ENCODE measurements at regions not wholly inside any gene's neighbourhood (a gene's known extent, or its start where the extent isn't known, plus 50 kb on each side); places are given as distances from the start of the nearest gene placed in this dataset.

- no peak for TF ChIP-seq ZBTB33 (IDR thresholded peaks at IDR 0.05)
Measured at GRCh38 chr4:26050671-26051070, 136.7 kb downstream of the SMIM20 start (continued).

GRCh38 chr4:26051240-26051639 is 137.2 kb downstream of the SMIM20 start:
- WGBS: 86% methylated on average over 7 of the region's 7 CpGs
- Histone ChIP-seq H3K9me3 (ENCODE audit: control insufficient read depth in 4 of 4, low read length in 3 of 4) (no peaks in the 10 kb centered on the region), H3K4me3 (ENCODE audit: low read depth in 1 of 3, low read length in 3 of 3) (no peak overlapping the region), H3K9ac (ENCODE audit: low read depth in 1 of 2, low read length in 2 of 2) (no peak overlapping the region), H3K27me3 (ENCODE audit: control insufficient read depth in 4 of 4, insufficient read depth in 4 of 4, low read length in 3 of 4) (peaks cover 0 to 4% (median 0%) of the 10 kb centered on the region in 4 donors), H3K36me3 (ENCODE audit: control insufficient read depth in 4 of 4, insufficient read depth in 3 of 4, low read depth in 1 of 4, low read length in 3 of 4) (no peaks in the 10 kb centered on the region), H3K27ac (ENCODE audit: low read depth in 1 of 2, low read length in 2 of 2) (no peak overlapping the region), H3K4me1 (ENCODE audit: control insufficient read depth in 4 of 4, insufficient read depth in 4 of 4, low read length in 3 of 4) (peaks cover 0 to 2% (median 0%) of the 10 kb centered on the region in 4 donors)
- TF ChIP-seq TAF1 (conservative IDR thresholded peaks at IDR 0.05): no peak
- no peak for TF ChIP-seq RXRA (IDR thresholded peaks at IDR 0.05)
- TF ChIP-seq HNF4A (conservative IDR thresholded peaks at IDR 0.05): no peak
- no peak for TF ChIP-seq MAX (IDR thresholded peaks at IDR 0.05)
- TF ChIP-seq HNF4G (IDR thresholded peaks at IDR 0.05): no peak
- no peak for TF ChIP-seq JUND (IDR thresholded peaks at IDR 0.05)
- TF ChIP-seq GABPA (IDR thresholded peaks at IDR 0.05 in 1 of 2, conservative IDR thresholded peaks at IDR 0.05 in 1 of 2): no peak
- DNase-seq (ENCODE audit: low spot score): no peak

- Histone ChIP-seq H3K36me3 (ENCODE audit: control insufficient read depth in 4 of 4, insufficient read depth in 3 of 4, low read depth in 1 of 4, low read length in 3 of 4) (no peaks in the 10 kb centered on the region), H3K27me3 (ENCODE audit: control insufficient read depth in 4 of 4, insufficient read depth in 4 of 4, low read length in 3 of 4) (peaks cover 0 to 4% (median 0%) of the 10 kb centered on the region in 4 donors), H3K4me1 (ENCODE audit: control insufficient read depth in 4 of 4, insufficient read depth in 4 of 4, low read length in 3 of 4) (peaks cover 0 to 5% (median under 1%) of the 10 kb centered on the region in 4 donors), H3K4me3 (ENCODE audit: low read depth in 1 of 3, low read length in 3 of 3) (no peak overlapping the region), H3K9ac (ENCODE audit: low read depth in 1 of 2, low read length in 2 of 2) (no peak overlapping the region), H3K9me3 (ENCODE audit: control insufficient read depth in 4 of 4, low read length in 3 of 4) (no peaks in the 10 kb centered on the region), H3K27ac (ENCODE audit: low read depth in 1 of 2, low read length in 2 of 2) (no peak overlapping the region)
- WGBS: 86% methylated on average over 9 of the region's 9 CpGs
- no peak for DNase-seq (ENCODE audit: low spot score)
- no peak for TF ChIP-seq ZBTB33 (IDR thresholded peaks at IDR 0.05)
- no peak for TF ChIP-seq HNF4G (IDR thresholded peaks at IDR 0.05)
- no peak for TF ChIP-seq TAF1 (conservative IDR thresholded peaks at IDR 0.05)
- TF ChIP-seq FOXA2 (IDR thresholded peaks at IDR 0.05): no peak
- TF ChIP-seq GABPA (IDR thresholded peaks at IDR 0.05 in 1 of 2, conservative IDR thresholded peaks at IDR 0.05 in 1 of 2): no peak
- TF ChIP-seq HNF4A (conservative IDR thresholded peaks at IDR 0.05): no peak
- no peak for TF ChIP-seq EGR1 (IDR thresholded peaks at IDR 0.05; ENCODE audit: low read depth in 2 of 2)
- no peak for TF ChIP-seq JUND (IDR thresholded peaks at IDR 0.05)
- no peak for TF ChIP-seq YY1 (IDR thresholded peaks at IDR 0.05)
- TF ChIP-seq ATF3 (IDR thresholded peaks at IDR 0.05): no peak
- no peak for TF ChIP-seq SP1 (IDR thresholded peaks at IDR 0.05)
- TF ChIP-seq NR2F2 (IDR thresholded peaks at IDR 0.05): no peak
- no peak for TF ChIP-seq REST (IDR thresholded peaks at IDR 0.05)
- TF ChIP-seq FOXA1 (IDR thresholded peaks at IDR 0.05): no peak
- no peak for TF ChIP-seq RAD21 (IDR thresholded peaks at IDR 0.05)
Measured at GRCh38 chr4:26052663-26053541, 138.9 kb downstream of the SMIM20 start.

Measured in liver (tissue), 7 donors.